SK-MEL-5 (cell line): ENCODE measurements at regions not wholly inside any gene's neighbourhood (a gene's known extent, or its start where the extent isn't known, plus 50 kb on each side); places are given as distances from the start of the nearest gene placed in this dataset.

Source experiments
- DNase-seq: peaks from one replicate; pipeline ENCODE4 v3.0.0-alpha.2; 2016; ENCODE audit warnings: low read depth, low spot score
- in situ Hi-C: cut with HindIII; loops from 2 replicates; pipeline ENCODE4 v1.10.0; 2016; ENCODE audit warnings: low sequenced_read_pairs, high pct_unique_total_duplicates, low pct_unique_long_range_greater_than_20kb

DNA sequence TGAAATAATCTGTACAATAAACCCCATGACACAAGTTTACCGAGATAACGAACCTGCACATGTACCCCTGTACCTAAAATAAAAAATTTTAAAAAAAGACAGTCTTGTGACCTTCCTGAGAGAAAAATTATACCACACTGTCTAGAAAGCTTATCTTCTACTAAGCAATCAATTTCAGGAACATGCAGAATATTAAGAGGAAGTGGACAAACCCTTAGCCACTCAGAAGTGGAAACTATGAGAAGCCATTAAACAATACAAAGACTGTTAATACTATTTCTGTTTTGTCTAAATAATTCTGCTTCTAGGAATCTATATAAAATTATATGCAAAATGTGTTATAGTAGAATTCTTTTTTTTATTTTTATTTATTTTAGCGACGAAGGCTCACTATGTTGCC, 93.9 kb downstream of the ADAMTS1 start:
- in situ Hi-C loops: no loop called here

DNA sequence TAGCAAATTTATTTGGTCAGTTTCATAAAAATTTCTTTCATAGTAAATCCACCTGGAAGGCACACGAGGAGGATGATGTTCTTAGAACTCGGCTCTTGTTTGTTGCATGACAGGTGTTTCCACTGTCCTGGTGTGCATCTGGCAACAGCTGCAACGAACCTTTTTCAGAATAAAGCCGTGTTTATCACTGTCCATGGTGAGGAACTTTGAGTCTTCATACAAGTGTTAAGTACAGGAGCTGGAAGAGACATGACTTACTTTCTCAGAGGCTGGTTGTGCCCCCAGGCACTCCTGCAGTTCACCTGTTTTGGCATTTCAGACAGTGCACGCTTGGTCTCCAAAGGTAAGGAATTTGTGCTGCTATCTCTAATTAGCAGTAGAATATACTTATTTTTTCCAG, 97.1 kb downstream of the ADAMTS1 start:
- in situ Hi-C loops: no loop called here
- DNase-seq: no peak

More for the DNA sequence above, 93.9 kb downstream of the ADAMTS1 start:
- DNase-seq: no peak

DNA sequence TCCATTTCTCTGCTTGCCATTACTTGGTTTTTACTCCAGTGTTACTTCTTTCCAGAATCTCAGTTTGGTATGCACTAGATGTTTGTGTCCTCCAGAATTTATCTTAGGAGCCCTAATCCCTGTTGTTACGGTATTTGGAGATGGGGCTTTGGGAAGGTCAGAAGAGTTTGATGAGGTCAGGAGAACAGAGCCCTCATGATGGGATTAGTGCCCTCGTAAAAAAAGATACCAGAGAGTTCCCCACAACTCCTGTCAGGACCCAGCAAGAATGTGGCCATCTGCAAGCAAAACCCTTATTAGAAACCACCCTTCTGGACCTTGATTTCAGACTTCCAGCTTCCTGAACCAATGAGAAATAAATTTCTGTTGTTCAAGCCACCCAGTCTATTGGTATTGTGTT, 98.0 kb downstream of the ADAMTS1 start:
- in situ Hi-C loops: no loop called here
- DNase-seq: no peak

DNA sequence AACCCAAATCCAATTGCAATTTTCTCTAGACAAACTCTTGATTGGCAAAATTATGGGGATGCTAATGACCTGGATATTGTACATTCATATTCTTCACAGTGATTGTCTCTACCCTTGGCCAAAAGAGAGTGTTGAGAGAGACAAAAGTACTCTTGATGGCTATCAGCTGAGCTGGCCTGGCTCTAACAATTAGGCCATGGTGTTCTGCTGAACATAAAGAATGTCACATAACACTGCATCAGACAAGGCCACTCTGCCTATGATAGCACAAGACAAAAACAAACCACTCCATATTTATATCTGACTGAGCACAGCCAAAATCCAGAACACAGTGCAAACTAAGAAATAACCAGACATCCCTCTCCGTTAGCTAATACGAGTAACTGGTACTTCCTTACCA, 101.7 kb downstream of the ADAMTS1 start:
- no peak for DNase-seq
- in situ Hi-C loops: no loop called here

DNA sequence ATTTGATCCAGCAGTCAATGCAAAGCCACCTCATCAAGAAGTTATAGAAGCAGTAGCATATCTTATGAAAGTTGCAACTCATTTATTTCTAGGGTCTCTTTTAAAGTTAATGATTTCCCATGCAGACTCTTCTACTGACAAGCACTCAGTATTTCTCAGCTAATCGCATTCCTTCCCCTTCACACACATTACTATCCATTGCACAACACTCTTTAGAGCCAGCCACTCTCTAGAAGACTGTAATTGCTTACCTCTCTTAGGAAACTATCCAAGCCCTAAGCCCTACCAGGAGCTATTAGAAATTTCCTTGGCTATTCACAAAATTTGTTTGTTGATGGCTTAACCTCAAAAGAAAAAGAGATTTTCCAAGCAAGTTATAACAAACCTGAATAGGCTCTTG, 106.0 kb downstream of the ADAMTS1 start:
- DNase-seq: no peak
- in situ Hi-C loops: no loop called here

DNA sequence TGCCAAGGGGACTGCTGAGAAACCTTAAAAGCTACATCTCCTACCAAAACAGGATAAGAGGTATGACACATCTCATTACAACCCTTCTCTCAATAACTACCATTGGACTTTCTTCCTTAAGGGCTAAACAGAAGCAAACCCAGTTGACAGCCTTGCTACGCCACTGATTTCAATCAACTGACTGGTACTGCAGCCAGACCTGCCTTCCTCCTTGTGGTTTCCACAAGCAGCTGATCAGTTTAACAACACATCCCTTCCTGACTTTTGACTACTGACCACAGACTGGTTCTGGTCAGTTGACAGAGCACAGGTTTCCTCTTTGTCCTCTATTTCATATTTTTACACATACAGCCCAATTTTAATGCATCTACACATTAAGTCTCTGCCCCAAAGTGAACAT, 108.8 kb downstream of the ADAMTS1 start:
- DNase-seq: peak; percentile 16
- in situ Hi-C loops: no loop called here

DNA sequence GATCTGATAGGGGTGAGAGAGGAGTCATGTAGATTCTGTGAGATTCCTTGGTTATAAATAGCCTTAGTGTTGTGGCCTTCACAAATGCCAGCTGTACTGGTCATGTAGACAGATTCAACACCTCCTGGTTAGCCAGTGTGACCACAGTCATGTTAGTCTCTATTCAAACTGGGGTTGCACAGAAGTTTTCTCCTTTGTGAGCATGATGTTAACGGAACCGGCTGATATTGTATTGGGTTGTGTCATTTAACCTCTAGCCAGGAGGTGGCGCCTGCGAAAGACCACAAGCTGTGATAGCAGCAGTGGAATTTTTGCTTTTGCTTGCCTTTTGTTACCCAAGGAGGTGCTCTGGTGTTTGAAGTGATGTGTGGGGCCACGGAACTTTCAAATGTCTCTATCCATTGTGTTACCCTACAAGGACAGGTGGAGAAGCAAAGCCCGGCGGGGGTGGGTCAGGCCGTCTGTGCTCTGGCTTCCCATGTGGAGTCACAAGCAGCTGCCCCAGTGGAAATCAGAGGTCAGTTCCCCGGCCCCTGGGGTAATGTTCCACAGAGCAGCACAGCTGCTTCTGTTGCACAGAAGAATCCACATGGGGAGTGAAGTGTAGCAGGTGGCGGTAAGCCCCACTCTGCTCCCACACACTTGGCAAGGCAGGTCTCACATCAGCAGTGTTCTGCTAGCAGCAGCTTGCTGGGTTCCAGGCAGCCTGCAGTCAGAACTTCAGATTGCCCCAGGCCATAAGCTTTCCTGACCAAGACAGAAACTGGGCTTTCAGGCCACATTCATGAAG, 112.6 kb downstream of the ADAMTS1 start:
- in situ Hi-C loops: no loop called here

DNA sequence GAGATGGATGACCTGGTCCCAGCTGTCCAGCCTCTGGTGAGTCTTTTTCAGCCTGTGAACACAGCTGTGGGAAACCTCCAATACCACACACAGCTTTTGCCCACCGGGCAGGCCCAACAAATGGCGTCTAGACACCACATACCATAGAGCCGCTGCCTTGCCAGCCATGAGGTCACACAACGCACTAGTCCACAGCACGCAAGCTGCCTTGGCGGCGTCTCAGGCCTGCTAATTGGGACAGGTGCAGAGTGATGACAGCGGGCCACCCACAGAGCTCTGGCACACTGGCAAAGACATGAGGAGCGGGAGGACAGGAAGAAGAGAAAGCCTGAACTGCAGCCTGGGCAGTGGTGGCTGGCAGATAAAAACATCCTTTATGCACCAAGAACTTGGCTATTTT, 125.5 kb downstream of the ADAMTS1 start:
- no peak for DNase-seq
- in situ Hi-C loops: no loop called here

More for the DNA sequence above, 112.6 kb downstream of the ADAMTS1 start:
- DNase-seq: peak; percentile 61

DNA sequence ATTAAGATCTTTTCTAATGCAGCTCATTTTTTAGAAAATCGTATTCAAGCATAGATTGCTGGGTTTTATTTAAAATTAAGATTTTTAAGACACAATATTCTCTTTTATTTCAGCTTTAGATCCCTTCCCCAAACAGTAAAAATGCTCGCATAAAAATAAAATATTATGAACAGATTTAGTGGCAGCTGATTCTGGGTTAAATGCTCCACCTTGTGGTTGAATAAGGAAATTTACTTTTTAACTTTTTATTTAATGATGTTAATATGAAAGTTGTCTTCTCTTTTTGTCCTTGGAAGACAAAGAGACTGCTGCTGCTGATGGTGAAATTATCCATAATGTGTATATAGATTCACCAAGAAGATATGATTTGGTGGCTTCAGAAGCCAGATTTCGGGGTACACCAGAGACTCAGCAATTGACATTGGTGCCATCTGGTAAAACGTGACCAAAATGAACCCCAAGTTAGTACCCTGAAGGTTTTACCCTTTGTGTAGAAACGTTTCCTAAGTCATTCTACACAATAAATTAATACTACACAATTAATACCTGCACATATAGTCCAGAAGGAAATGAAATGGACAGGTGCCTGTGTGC, 128.0 kb downstream of the ADAMTS1 start:
- in situ Hi-C loops: no loop called here
- DNase-seq: peak; percentile 37

DNA sequence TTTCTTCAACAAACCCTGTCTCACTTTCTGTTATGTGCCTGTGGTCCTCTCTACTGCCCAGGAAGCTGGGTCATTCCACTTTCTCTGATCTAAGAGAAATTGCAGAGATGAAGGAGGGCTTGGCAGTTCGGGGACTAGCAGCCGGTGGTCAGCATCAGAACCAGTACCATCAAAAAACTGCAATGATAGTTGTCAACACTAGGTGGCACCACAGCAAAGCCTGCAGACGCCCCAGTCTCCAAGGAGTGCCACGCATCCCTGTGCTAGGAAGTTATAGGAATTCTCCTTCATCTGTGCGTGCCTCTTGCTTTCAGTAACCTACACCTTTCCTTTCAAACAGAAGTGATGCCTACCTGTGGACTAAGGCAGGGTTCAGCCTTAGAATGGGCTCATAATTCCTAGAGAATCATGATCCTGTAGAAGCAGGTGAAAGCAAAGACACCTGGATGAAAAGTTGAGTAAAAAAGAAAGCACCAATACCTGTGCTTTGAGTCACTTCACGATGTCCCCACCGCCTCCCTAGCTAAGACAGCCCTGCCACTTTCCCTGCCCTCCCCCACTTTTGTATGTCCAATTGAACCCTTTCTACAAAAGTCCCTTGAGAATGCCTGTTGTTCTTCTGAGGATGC, 129.2 kb downstream of the ADAMTS1 start:
- in situ Hi-C loops: no loop called here
- DNase-seq: peak; percentile 69

DNA sequence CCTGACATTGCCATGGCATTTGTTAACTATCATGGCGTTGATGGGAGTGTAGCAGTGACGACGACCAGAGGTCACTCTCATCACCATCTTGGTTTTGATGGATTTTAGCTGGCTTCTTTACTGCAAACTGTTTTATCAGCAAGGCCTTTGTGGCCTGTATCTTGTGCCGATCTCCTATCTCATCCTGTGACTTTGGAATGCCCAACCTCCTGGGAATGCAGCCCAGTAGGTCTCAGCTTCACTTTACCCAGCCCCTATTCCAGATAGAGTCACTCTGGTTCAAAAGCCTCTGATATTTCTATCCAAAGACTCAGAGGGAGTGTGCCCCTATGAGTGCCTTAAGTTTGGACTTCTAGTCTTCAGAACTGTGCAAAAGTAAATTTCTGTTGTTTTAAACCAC, 130.1 kb downstream of the ADAMTS1 start:
- no peak for DNase-seq
- in situ Hi-C loops: no loop called here

DNA sequence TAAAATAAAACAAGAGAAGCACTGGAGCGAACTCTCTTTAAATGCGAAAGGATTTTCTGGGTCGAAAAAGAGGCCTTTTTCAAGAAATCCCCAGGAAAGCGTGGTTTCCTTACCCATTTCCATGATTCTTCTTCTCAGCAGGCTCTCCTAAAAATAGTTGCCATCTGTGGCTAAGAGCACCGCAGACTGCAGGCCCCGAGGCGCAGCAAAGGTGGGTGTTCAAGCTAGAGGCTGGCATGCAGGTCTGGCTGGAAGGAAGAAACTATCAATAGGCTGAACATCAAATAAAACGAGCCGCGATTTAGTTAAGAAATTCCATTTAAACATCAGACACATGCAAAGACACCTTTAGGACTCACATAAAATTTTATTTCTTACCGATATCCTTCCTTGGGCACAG, 135.1 kb downstream of the ADAMTS1 start:
- DNase-seq: no peak
- in situ Hi-C loops: no loop called here

DNA sequence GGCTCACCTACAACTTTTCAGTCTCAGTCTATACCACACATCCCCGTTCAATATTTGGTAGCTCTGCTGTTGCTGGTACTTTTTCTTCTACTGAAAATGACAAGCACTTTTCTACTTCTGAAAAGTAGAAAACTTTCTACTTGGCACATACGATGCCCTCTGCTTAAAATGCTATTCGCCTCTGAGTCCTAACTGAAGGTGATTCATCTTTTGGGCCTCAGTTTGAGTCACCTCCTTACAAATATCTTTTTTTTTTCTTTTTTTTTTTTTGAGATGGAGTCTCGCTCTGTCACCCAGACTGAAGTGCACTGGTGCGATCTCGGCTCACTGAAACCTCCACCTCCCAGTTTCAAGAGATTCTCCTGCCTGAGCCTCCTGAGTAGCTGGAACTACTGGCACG, 136.0 kb upstream of the CYYR1 start:
- DNase-seq: no peak
- in situ Hi-C loops: no loop called here

DNA sequence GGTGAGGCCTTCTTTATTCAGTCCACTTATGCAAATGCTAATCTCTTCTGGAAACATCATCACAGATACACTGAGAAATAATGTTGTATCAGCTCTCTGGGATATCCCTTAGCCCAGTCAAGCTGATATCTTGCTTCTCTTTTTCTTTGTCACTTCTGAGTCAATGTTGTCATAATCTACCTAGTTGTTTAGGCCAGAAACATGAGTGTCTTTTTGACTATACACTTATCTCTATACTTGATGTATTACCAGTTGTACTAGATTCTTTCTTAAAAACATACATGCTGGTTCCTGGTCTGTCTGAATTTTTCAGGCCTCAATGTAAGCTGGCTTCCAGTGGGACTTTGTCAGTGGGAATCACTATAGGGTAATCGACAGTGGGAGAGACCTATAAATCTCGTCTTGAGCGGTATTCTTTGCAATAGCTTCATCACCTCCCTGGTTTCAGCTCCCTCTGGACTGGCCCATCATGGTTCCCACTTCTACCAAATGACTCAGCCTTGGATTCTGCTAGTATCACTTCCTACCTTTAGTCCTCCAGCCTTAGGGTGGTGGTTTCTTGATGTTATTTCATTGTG, 135.2 kb upstream of the CYYR1 start:
- no peak for DNase-seq
- in situ Hi-C loops: no loop called here

DNA sequence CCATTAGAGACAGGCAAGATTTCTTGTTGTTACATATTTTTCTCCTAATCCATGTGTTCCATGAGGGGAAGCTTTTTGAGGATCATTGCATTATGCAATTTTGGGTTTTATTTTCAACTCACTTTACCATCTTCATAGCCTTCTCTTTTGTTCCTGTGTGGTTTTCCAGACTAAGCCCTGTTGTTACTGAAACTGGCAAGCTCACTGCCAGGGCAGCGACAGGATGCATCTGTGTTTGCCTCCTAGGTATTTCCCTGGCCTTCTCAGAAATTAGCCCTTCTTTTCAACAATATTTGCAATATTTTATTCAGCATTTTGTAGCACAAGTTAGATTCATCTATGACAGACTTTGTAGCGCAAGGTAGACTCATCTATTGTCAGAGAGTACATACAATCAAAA, 134.2 kb upstream of the CYYR1 start:
- in situ Hi-C loops: no loop called here
- DNase-seq: no peak

DNA sequence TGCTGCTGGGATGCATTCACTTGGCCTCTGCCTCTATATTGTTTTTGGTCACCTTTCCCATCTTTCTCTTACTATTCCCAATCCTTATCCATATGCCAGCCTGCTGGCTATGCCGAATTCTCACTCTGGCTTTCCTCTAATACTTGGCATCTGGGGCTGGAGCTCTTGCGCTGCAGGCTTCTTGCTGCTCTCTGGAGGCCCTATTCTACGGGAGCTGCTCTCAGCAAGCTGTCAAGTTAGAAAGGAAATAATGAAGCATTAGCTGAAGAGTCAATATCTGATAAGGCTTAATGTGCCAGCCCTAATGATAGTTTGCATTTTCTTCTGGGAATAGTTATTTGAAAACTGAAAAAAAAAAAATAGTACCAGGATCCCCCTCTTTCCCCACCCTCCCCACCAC, 125.3 kb upstream of the CYYR1 start:
- DNase-seq: no peak
- in situ Hi-C loops: no loop called here

DNA sequence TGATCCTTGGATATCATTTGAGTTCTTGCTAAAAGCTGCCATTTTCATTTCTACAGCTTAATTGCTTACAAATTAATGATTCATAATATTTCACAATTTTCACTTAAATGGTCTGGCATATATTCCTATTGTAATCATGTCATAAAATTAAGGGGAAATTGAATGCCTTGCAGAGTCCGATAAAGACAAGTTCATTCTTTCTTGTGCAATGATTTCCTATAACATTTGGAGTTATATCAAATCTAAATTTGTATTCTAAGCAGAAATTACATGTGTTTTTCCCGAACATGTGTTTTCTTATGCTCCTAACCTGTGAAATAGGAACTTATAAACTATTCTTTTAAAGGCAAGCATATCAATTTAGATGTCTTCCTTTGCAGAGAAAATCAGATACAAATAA, 118.3 kb upstream of the CYYR1 start:
- DNase-seq: no peak
- in situ Hi-C loops: no loop called here

DNA sequence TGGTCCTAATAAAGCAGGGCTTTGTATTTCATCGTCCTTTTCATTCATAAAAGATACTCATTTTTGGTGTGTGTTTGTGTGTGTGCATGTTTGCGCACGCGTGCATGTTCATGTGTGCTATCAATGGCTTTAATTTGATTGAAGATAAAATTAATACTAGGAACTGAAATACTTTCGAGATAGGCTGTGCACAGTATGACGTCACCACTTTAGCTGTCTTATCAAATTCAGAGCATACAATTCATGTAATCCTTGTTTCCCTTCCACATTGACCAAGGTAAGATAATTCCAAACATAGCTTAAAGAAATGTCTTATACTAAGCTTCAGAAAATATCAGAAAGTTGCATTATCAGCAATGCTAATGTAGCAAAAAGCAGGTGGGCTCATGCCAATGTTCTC, 113.6 kb upstream of the CYYR1 start:
- no peak for DNase-seq
- in situ Hi-C loops: no loop called here

DNA sequence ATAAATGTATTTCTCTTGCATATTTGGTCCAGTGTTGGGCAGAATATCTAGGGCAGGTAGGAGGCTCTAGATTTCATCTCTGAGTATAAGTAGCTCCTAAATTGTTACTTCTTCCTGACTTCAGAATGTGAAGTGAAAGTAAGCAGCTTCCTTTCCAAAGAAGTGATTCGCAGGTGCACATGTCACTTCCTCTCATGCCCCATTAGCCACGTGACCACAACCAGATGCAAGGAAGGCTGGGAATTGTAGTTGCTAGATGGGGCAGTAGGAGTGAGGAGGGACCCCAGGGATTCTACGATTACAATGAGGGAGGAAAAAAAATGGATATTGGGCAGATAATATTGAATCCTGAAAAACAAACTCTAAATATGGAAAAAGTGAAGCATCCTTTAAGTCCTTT, 113.2 kb upstream of the CYYR1 start:
- in situ Hi-C loops: no loop called here
- peak; percentile 60 for DNase-seq
